ENCODE measurements at regions not wholly inside any gene's neighbourhood (a gene's known extent, or its start where the extent isn't known, plus 50 kb on each side); places are given as distances from the start of the nearest gene placed in this dataset.

DNA sequence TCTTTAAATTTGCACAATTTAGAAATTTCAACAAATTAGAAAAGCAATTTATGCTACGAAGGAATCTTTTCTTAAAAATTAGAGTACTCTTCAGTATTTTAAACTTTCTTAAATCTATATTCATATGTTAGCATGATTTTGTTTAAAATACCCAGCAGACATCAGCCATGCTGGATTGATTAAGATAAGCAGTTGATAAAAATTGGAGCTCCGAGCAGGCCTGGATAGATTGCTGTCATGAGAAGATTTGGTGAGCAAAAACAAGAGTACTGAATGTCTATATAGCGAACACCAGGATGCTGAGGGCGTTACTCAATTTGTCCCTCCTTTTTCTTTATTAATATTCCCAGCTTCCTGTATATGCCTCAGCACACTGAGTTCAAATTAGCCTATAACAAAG lies 108.4 kb upstream of the SLC35B3 start:
- H3K27me3 Mint-ChIP-seq, result no peaks in the 10 kb centered on the region
- H3K4me3 Mint-ChIP-seq, result no peak overlapping the region
- no peak overlapping the region for H3K27ac Mint-ChIP-seq
- H3K4me1 Mint-ChIP-seq, result no peaks in the 10 kb centered on the region
- no peaks in the 10 kb centered on the region for H3K36me3 Mint-ChIP-seq
- H3K9me3 Mint-ChIP-seq, result peaks cover 2 to 11% (median 4%) of the 10 kb centered on the region in 3 donors

DNA sequence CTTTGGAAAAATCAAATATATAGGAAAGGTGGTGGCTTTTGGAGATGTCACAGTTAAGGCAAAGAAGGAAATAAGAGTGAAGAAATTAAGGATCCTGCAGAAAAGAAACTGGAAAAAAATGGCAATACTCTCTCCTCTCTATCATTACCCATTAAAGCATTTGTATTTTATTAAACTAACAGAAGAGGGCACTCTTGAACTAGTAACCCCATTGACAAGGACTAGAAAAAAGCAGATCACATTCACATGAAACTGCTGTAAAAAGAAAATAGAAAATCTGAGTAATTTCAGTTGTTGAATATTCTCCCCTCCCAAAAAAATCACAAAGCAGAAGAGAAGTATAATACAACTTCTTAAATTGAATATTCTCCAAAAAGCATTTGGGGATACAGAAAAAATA lies 104.1 kb upstream of the SLC35B3 start:
- Mint-ChIP-seq H3K27ac (no peak overlapping the region), H3K27me3 (no peaks in the 10 kb centered on the region), H3K4me1 (no peaks in the 10 kb centered on the region), H3K4me3 (no peak overlapping the region), H3K9me3 (peaks cover 2 to 11% (median 4%) of the 10 kb centered on the region in 3 donors), H3K36me3 (no peaks in the 10 kb centered on the region)

DNA sequence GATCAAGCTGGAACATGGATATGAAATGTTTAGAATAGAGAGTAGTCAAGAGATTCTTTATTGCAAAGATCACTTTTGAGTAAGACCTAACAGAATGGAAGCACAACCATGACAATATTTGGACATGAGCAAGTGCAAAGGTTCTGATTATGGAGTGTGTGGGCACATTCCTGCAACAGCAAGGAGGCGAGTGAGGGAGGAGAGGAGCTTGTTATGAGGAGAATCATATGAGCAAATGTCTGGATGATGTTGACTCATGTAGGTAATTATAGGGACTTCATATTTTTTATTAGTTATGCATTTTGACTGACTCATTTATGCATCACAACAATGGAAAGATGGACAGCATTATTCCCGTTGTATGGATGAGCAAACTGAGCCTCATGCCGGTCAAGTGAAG lies 100.8 kb upstream of the SLC35B3 start:
- H3K4me1 Mint-ChIP-seq, result no peaks in the 10 kb centered on the region
- H3K9me3 Mint-ChIP-seq, result peaks cover 2 to 11% (median 4%) of the 10 kb centered on the region in 3 donors
- no peak overlapping the region for H3K27ac Mint-ChIP-seq
- no peaks in the 10 kb centered on the region for H3K36me3 Mint-ChIP-seq
- H3K4me3 Mint-ChIP-seq, result no peak overlapping the region
- H3K27me3 Mint-ChIP-seq, result no peaks in the 10 kb centered on the region

DNA sequence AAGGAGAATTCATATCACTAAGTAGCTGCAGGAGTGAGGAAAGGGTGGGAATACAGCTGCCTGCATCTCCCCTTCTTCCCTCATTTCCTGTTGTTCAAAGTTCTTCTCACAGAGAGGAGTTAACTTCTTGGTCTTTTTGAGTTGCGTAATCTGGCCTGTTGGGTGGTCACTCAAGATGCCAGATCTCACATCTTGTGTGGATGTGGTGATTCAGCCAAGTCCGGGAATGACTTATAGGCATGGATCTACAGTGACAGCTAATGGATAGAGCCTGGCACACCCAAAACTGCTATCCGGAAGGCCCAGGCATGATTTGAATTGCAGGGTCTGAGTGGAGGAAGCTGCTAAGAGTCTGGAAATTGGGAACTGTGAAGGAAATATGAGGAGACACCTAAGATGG lies 100.2 kb upstream of the SLC35B3 start:
- Mint-ChIP-seq H3K4me1 (no peaks in the 10 kb centered on the region), H3K4me3 (no peak overlapping the region), H3K36me3 (no peaks in the 10 kb centered on the region), H3K27me3 (no peaks in the 10 kb centered on the region), H3K27ac (peak overlapping the region in 1 of 3 donors; percentile 21), H3K9me3 (peaks cover under 1 to 6% (median 2%) of the 10 kb centered on the region in 3 donors)

DNA sequence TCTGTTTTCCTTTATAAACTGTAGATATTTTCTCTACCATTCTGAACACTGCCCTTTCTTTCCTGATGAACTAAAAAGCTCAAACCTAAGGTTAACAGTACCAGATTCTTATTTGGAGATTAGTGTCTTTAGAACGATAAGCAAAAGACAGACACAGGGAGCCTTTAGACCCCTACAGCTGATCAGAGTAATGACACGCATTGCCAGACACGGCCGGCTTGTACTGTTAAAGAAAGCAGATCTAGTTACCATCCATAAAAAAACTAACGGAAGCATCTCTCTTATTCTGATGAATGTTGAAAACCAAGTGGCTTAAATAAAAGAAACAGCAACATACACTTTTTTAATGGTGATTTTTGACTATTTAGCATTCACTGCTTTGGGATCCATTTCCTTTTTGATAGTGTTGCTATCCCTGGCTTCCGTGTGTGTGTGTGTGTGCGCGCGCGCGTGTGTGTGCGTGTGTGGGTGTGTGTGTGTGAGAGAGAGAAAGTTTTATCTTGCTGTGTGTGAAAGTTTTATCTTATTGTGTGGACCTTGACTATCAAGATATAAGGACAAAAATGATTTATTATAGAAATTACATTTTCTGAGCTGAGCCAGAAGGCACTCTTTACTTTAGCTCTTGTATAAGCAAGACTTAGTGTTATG lies 95.6 kb upstream of the SLC35B3 start:
- no peak overlapping the region for H3K27ac Mint-ChIP-seq
- H3K4me3 Mint-ChIP-seq, result no peak overlapping the region

DNA sequence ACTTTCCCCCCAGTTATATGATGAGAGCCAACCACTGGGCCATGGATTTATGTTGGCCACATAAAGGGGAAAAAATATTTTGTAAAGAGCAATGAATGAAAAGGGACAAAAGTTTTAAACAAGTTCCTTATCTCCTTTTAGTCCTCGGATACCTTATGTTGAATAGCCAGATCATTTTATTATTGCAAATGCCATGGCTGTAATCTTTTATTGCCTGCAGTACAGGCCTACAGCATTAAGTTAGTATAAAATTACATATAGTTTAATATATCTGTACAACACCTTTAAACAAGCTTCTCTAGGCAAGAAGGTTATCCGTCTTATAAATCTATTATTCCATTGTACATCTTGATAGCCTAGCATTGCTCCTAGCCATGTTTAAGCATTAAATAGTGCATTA lies 93.9 kb upstream of the SLC35B3 start:
- no peak overlapping the region for H3K4me3 Mint-ChIP-seq
- no peaks in the 10 kb centered on the region for H3K4me1 Mint-ChIP-seq
- H3K27me3 Mint-ChIP-seq, result no peaks in the 10 kb centered on the region
- no peaks in the 10 kb centered on the region for H3K36me3 Mint-ChIP-seq
- no peaks in the 10 kb centered on the region for H3K9me3 Mint-ChIP-seq
- H3K27ac Mint-ChIP-seq, result no peak overlapping the region

More for the DNA sequence above, 95.6 kb upstream of the SLC35B3 start:
- Mint-ChIP-seq H3K4me1 (no peaks in the 10 kb centered on the region), H3K36me3 (no peaks in the 10 kb centered on the region), H3K27me3 (no peaks in the 10 kb centered on the region), H3K9me3 (no peaks in the 10 kb centered on the region)

DNA sequence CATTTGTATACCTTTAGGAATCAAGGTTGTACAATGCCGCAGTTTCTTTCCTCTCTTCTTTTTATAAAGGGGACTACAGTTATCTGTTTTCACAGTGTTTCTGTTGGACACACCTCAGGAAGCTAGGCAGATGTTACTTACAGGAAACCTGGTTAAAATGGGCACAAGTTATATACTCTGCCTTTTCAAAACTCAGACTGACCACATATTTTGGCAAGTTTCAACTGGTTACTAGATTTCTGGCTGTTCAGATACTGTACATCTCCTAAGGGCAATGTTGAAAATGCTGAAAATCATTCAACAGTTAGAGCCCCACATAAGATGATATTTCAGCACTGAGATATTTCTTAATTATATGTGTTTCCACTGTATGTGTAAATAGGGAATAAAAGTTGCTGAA lies 92.5 kb upstream of the SLC35B3 start:
- H3K27me3 Mint-ChIP-seq, result no peaks in the 10 kb centered on the region
- no peak overlapping the region for H3K4me3 Mint-ChIP-seq
- peaks cover 0 to 1% (median 0%) of the 10 kb centered on the region in 3 donors for H3K9me3 Mint-ChIP-seq
- H3K27ac Mint-ChIP-seq, result no peak overlapping the region
- no peaks in the 10 kb centered on the region for H3K4me1 Mint-ChIP-seq
- no peaks in the 10 kb centered on the region for H3K36me3 Mint-ChIP-seq

DNA sequence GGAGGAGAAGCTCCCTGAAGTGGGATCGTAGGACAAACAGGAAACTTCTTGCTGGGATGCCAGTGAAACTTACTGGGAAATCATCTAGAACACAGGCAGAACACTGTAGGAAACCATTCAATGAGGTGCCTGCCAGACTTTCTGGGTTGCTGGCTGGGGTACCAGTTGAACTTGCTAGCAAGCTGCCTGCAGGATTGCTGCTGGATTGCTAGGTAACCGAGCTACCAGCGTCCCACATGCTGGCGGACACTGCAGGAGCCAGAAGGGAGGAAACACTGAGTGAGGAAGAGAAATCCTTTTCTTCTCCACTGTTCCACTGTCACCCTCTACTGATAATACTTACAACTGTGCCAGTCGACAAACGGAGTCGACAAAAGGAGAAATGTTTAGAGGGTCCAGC lies 91.3 kb upstream of the SLC35B3 start:
- Mint-ChIP-seq H3K36me3 (no peaks in the 10 kb centered on the region), H3K27ac (no peak overlapping the region), H3K4me1 (no peaks in the 10 kb centered on the region), H3K27me3 (no peaks in the 10 kb centered on the region), H3K9me3 (peaks cover 0 to 7% (median 4%) of the 10 kb centered on the region in 3 donors), H3K4me3 (no peak overlapping the region)

DNA sequence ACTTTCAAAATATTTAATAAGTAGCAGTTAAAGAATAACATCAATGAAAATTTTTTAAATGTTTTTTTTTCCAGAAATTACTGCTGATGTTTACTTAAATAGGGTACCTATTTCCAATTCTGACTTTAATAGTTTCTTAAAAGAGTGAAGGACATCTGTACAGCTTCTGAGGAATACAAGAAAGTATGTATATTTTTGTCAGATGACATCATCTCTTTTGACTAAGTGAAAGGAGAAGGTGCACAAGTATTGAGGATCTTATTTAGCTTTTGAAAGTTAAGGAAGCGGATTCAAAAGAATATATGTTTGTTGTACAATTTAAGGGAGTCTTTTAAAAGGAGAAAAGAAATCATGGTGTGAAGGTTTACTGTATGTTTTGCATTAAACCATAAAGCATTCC lies 90.0 kb upstream of the SLC35B3 start:
- H3K27ac Mint-ChIP-seq, result no peak overlapping the region
- H3K36me3 Mint-ChIP-seq, result no peaks in the 10 kb centered on the region
- no peaks in the 10 kb centered on the region for H3K27me3 Mint-ChIP-seq
- peaks cover under 1 to 8% (median 7%) of the 10 kb centered on the region in 3 donors for H3K9me3 Mint-ChIP-seq
- no peaks in the 10 kb centered on the region for H3K4me1 Mint-ChIP-seq
- H3K4me3 Mint-ChIP-seq, result no peak overlapping the region

DNA sequence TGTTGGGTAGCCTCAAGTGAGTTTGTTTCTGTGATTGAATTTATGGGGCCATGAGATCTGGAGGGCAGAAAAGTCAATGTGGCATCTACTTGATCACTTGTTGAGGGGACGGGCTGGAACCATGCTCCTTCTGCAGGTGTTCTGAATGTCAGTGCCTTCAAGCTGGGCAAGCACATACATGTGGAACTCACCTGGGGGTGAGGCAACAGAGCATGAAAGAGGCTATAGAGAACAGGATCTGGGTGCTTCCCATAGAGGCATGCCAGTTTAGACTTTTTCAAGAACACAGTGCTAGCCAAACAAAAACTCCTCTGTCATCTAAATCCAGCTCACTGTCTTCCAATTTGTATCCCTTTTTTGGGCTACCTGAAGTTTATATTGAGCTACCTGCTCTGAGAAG lies 77.8 kb upstream of the SLC35B3 start:
- peaks cover 0 to 2% (median 0%) of the 10 kb centered on the region in 3 donors for H3K9me3 Mint-ChIP-seq
- peaks cover 0 to 2% (median 0%) of the 10 kb centered on the region in 3 donors for H3K4me1 Mint-ChIP-seq
- H3K27ac Mint-ChIP-seq, result peak overlapping the region in 1 of 3 donors; percentile 65
- H3K4me3 Mint-ChIP-seq, result no peak overlapping the region
- no peaks in the 10 kb centered on the region for H3K27me3 Mint-ChIP-seq
- no peaks in the 10 kb centered on the region for H3K36me3 Mint-ChIP-seq

DNA sequence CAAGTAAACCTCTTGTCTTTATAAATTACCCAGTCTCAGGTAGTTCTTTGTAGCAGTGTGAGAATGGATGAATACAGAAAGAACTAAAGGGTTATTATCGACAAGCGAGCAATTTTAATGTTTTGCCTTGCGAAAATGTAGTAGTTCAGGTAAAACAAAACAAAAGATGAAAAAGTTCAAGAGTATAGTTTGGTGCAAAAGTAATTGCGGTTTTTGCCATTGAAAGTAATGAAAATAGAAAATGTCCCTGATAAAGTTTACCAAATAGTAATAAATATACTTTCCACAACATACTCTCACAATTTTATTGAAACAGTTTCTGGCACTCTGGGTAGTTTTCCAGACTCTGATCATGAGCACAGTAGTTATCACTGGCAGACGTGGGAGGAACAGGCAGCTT lies 71.9 kb upstream of the SLC35B3 start:
- Mint-ChIP-seq H3K27ac (no peak overlapping the region), H3K4me1 (peaks cover 0 to 2% (median 0%) of the 10 kb centered on the region in 3 donors), H3K4me3 (no peak overlapping the region), H3K27me3 (peaks cover 4% of the 10 kb centered on the region), H3K9me3 (peaks cover 0 to 3% (median 3%) of the 10 kb centered on the region in 3 donors), H3K36me3 (no peaks in the 10 kb centered on the region)

DNA sequence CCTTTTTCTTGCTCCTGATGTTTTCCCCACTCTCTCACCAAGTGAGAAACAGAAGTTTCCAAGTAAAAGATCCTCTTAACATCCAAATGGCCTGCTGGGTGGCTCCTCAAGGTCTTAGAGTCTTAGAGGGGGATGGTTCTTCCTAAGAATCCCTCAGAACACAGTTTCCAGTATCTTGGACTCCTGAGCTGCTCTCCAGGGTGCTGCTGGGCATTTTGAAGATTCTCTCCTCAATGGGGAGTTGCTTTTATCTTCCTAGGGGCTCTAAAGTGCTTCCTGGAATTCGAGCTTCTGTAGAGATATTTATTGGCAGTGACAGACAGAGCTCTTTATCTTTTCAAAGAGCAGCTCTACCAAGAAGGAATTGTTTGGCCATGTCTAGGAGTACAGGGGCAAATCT lies 70.8 kb upstream of the SLC35B3 start:
- no peak overlapping the region for H3K4me3 Mint-ChIP-seq
- H3K36me3 Mint-ChIP-seq, result no peaks in the 10 kb centered on the region
- H3K27ac Mint-ChIP-seq, result no peak overlapping the region
- H3K27me3 Mint-ChIP-seq, result peaks cover 4% of the 10 kb centered on the region
- peaks cover 0 to 3% (median 3%) of the 10 kb centered on the region in 3 donors for H3K9me3 Mint-ChIP-seq
- peaks cover 0 to 2% (median 0%) of the 10 kb centered on the region in 3 donors for H3K4me1 Mint-ChIP-seq

DNA sequence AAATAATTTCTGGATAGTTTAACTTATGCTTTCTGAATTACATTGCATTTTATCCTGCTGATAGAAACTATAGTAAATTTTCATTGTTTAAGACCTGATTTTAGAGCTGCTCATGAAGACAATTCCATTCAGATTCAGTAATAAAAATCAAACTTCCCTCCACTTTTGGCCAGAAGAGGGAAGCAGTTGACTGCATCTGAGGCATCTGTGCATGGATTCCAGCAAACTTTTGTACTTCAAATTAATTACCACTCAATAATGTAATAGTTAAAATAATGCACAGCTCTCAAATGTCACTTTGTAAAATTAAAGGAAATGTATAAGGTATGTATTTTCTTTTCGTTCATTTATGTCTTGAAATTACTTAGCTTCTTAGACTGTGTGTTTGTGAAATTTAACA lies 64.2 kb upstream of the SLC35B3 start:
- H3K27me3 Mint-ChIP-seq, result no peaks in the 10 kb centered on the region
- no peak overlapping the region for H3K27ac Mint-ChIP-seq
- H3K4me3 Mint-ChIP-seq, result no peak overlapping the region
- peaks cover 1% of the 10 kb centered on the region for H3K36me3 Mint-ChIP-seq
- H3K4me1 Mint-ChIP-seq, result no peaks in the 10 kb centered on the region
- peaks cover 0 to 4% (median 0%) of the 10 kb centered on the region in 3 donors for H3K9me3 Mint-ChIP-seq

DNA sequence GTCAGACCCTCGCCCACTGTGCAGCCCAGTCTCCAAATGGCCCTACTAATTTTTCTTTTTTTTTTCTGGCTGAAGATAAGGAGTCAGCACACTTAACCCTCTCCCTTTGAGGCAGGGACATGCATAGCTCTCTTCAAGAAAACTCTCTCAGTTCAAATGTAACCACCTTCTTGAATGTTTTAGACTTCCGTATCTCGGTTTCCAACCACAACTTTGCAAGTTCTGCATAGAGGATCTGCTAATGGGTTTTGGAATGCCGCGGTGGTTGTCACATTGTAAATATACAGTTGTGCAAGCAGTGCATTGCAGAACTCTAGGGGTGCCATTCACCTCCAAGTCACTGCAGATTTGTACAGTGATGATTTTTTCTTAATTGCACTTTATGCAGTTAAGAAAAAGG lies 59.4 kb upstream of the SLC35B3 start:
- Mint-ChIP-seq H3K27ac (no peak overlapping the region), H3K4me1 (no peaks in the 10 kb centered on the region), H3K36me3 (peaks cover 1% of the 10 kb centered on the region), H3K27me3 (no peaks in the 10 kb centered on the region), H3K9me3 (peaks cover 0 to 4% (median 0%) of the 10 kb centered on the region in 3 donors), H3K4me3 (no peak overlapping the region)

DNA sequence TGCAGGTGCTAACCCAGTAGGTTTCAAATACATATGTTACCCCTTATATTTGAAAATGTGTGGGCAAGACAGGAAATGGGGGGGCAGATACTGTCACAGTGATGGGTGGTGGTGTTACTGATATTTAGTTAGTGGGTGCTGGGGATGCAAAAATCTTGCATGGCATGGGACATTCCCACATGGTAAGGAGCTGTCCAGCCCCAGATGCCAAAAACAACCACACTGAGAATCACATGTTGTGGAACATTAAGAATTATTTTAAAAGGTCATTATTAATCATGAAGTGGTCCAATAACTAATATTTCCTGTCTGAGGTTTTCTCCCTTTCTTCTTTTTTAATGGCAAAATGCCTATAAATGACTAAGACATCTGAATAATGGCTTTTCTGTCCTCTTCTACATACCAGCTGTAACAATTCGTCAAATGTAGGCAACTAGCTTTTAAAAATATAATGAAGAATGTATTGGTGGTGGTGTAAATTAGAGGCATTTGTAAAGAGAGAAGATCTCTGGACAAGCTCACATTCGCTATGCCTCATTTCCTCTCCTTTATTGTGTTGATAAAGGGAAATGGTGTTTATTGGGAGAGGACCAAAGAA lies 57.3 kb upstream of the SLC35B3 start:
- Mint-ChIP-seq H3K9me3 (no peaks in the 10 kb centered on the region), H3K27ac (no peak overlapping the region), H3K27me3 (no peaks in the 10 kb centered on the region), H3K4me3 (no peak overlapping the region), H3K4me1 (no peaks in the 10 kb centered on the region), H3K36me3 (no peaks in the 10 kb centered on the region)
